Smooth muscle cell (in vitro differentiated cells): ENCODE measurements at regions not wholly inside any gene's neighbourhood (a gene's known extent, or its start where the extent isn't known, plus 50 kb on each side); places are given as distances from the start of the nearest gene placed in this dataset.

Source experiments
- DNase-seq: peaks from one replicate; lab custom pipeline; 2025; ENCODE audit not compliant: unreplicated experiment; lab: John Stamatoyannopoulos, UW
- H2AFZ ChIP-seq: fragments of 200-600 bp; sonication (generic); 2 replicates; pipeline ENCODE4 v1.6.0; 2016; ENCODE audit warnings: antibody characterized with exemption, low read depth, mild to moderate bottlenecking
- H3F3A ChIP-seq: fragments of 200-600 bp; sonication (generic); 2 replicates; pipeline ENCODE4 v1.6.0; 2017; ENCODE audit warnings: antibody characterized with exemption, low read depth
- H3K27ac ChIP-seq: fragments of 200-600 bp; sonication (generic); 2 replicates; pipeline ENCODE4 v1.5.1; 2016; ENCODE audit warnings: low read depth, mild to moderate bottlenecking
- H3K27me3 ChIP-seq: fragments of 200-600 bp; sonication (generic); 2 replicates; pipeline ENCODE4 v1.6.1; 2016; ENCODE audit warnings: low read depth, mild to moderate bottlenecking
- H3K36me3 ChIP-seq: fragments of 200-600 bp; sonication (generic); 2 replicates; pipeline ENCODE4 v1.5.1; 2016; ENCODE audit warnings: low read depth
- H3K4me1 ChIP-seq: fragments of 200-600 bp; sonication (generic); 2 replicates; pipeline ENCODE4 v1.5.1; 2016; ENCODE audit warnings: low read depth
- H3K4me2 ChIP-seq: fragments of 200-600 bp; sonication (generic); 2 replicates; pipeline ENCODE4 v1.6.0; 2016; ENCODE audit warnings: mild to moderate bottlenecking
- H3K4me3 ChIP-seq: fragments of 200-600 bp; sonication (generic); 2 replicates; pipeline ENCODE4 v1.5.1; 2016; ENCODE audit warnings: mild to moderate bottlenecking
- H3K79me2 ChIP-seq: fragments of 200-600 bp; sonication (generic); 2 replicates; pipeline ENCODE4 v1.6.0; 2016; ENCODE audit warnings: low read depth, mild to moderate bottlenecking
- H3K9ac ChIP-seq: fragments of 200-600 bp; sonication (generic); 2 replicates; pipeline ENCODE4 v1.6.0; 2016; ENCODE audit warnings: low read depth
- H3K9me3 ChIP-seq: fragments of 200-600 bp; sonication (generic); replicated peaks from 2 replicates; pipeline ENCODE4 v1.5.1; 2016; ENCODE audit warnings: low read depth
- H4K20me1 ChIP-seq: fragments of 200-600 bp; sonication (generic); 2 replicates; pipeline ENCODE4 v1.6.0; 2016; ENCODE audit warnings: low read depth
- WGBS: methylation state at CpG from one replicate; pipeline ENCODE4 v1.1.7; 2016; ENCODE audit warnings: low lambda C conversion rate; 5-methylcytosine and 5-hydroxymethylcytosine counted together
- TF ChIP-seq, protein P1 (sequence below): fragments of 200-600 bp; sonication (generic); IDR thresholded peaks from 2 replicates; pipeline ENCODE4 v1.5.1; 2017; ENCODE audit warnings: borderline replicate concordance, mild to moderate bottlenecking, antibody characterized with exemption; ENCODE audit not compliant: insufficient read depth, poor library complexity, severe bottlenecking

DNA sequence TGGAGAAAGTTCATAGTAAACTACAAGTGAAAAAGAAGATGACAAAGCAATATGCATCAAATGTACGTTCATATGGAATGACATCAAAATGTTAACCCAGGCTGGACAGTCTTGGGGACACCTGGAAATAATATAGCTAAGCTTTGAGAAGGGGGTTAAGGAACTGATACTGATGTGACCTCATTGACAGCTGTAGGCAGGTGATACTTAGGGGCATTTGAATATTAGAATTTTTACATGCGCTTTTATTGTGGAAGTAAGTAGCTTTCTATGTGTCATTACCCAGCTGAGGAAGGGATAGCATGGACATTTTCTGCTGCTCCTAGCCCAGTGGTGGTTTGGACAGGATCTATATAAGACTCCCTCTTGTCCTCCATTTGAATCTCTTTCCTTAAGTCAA is 299.7 kb downstream of the CWC27 start:
- Histone ChIP-seq H3K27ac (peak overlapping the region; percentile 90), H4K20me1 (no peaks in the 10 kb centered on the region), H3K9ac (no peak overlapping the region), H3K4me1 (peaks cover 34% of the 10 kb centered on the region), H3K79me2 (no peaks in the 10 kb centered on the region), H3K9me3 (no peaks in the 10 kb centered on the region), H3K4me2 (no peak overlapping the region), H2AFZ (no peak overlapping the region), H3K36me3 (no peaks in the 10 kb centered on the region), H3F3A (peaks cover 29% of the 10 kb centered on the region), H3K27me3 (no peaks in the 10 kb centered on the region), H3K4me3 (no peak overlapping the region)
- no peak for DNase-seq
- TF ChIP-seq, protein P1, sequence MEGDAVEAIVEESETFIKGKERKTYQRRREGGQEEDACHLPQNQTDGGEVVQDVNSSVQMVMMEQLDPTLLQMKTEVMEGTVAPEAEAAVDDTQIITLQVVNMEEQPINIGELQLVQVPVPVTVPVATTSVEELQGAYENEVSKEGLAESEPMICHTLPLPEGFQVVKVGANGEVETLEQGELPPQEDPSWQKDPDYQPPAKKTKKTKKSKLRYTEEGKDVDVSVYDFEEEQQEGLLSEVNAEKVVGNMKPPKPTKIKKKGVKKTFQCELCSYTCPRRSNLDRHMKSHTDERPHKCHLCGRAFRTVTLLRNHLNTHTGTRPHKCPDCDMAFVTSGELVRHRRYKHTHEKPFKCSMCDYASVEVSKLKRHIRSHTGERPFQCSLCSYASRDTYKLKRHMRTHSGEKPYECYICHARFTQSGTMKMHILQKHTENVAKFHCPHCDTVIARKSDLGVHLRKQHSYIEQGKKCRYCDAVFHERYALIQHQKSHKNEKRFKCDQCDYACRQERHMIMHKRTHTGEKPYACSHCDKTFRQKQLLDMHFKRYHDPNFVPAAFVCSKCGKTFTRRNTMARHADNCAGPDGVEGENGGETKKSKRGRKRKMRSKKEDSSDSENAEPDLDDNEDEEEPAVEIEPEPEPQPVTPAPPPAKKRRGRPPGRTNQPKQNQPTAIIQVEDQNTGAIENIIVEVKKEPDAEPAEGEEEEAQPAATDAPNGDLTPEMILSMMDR, result no peak
- 100% methylated on average over 2 of the region's 2 CpGs for WGBS

DNA sequence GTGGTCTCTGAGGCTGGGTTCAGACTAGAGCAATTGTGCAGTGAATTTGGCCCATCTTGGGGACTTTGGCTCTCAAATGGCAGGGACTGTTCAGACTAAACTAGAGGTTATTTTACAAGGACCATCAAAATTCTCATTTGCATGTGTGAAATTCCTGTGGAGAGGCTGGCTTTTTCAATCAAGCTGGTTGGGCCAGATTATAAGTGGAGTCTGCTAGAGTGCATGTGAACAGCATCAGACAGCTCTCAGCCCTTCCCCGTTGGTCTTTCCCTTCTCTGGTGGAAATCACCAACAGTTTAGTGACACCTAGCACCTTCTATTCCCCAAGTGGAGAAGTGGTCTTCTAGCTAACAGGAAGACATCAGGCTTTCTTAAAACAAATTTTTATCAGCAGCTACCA is 301.3 kb downstream of the CWC27 start:
- H3K9ac ChIP-seq, result no peak overlapping the region
- TF ChIP-seq, protein P1, result no peak
- no peaks in the 10 kb centered on the region for H3K9me3 ChIP-seq
- WGBS, result 0% methylated on average over 1 of the region's 1 CpG
- no peaks in the 10 kb centered on the region for H3K27me3 ChIP-seq
- H3K36me3 ChIP-seq, result no peaks in the 10 kb centered on the region
- H4K20me1 ChIP-seq, result no peaks in the 10 kb centered on the region
- H3K79me2 ChIP-seq, result no peaks in the 10 kb centered on the region
- H3F3A ChIP-seq, result peaks cover 45% of the 10 kb centered on the region
- H3K4me3 ChIP-seq, result no peak overlapping the region
- H2AFZ ChIP-seq, result no peak overlapping the region
- peak overlapping the region; percentile 90 for H3K27ac ChIP-seq
- peaks cover 37% of the 10 kb centered on the region for H3K4me1 ChIP-seq
- no peak for DNase-seq
- no peak overlapping the region for H3K4me2 ChIP-seq

DNA sequence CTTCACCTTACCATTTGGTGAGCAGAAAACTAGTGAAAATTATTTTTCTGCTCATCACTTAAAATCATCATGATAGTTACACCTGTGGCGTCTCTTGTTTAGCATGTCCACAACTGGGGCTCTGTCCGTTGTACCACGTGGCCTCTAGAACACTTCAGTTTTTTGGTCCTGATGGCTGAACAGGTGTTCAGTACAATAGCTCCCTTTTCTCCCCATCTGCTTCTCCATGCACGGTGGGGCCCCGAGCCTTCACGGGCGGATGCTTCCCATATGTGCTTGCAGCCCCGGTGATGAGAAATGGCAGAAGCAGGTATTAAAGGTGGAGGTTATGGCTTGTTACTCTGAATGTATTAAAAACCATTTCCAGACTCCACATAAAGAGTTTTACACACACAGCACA is 304.1 kb downstream of the CWC27 start:
- 43% methylated on average over 8 of the region's 8 CpGs for WGBS
- TF ChIP-seq, protein P1, result no peak
- Histone ChIP-seq H4K20me1 (no peaks in the 10 kb centered on the region), H2AFZ (no peak overlapping the region), H3K9ac (peak overlapping the region; percentile 14), H3K27me3 (no peaks in the 10 kb centered on the region), H3K27ac (peak overlapping the region; percentile 90), H3K4me3 (no peak overlapping the region), H3K4me2 (peak overlapping the region; percentile 75), H3K4me1 (peaks cover 27% of the 10 kb centered on the region), H3F3A (peaks cover 49% of the 10 kb centered on the region), H3K79me2 (no peaks in the 10 kb centered on the region), H3K9me3 (no peaks in the 10 kb centered on the region), H3K36me3 (no peaks in the 10 kb centered on the region)
- no peak for DNase-seq

- Histone ChIP-seq H3K4me2 (peak overlapping the region; percentile 75), H3K9me3 (no peaks in the 10 kb centered on the region), H3K79me2 (no peaks in the 10 kb centered on the region), H2AFZ (peak overlapping the region; percentile 7), H3K4me1 (peaks cover 31% of the 10 kb centered on the region), H3K27me3 (no peaks in the 10 kb centered on the region), H4K20me1 (no peaks in the 10 kb centered on the region), H3K4me3 (no peak overlapping the region), H3K9ac (peak overlapping the region; percentile 44), H3F3A (peaks cover 49% of the 10 kb centered on the region), H3K36me3 (no peaks in the 10 kb centered on the region), H3K27ac (peak overlapping the region; percentile 90)
- WGBS, result under 1% methylated on average over 8 of the region's 8 CpGs
- DNase-seq, result no peak
- TF ChIP-seq, protein P1, result no peak
Measured at GRCh38 chr5:65073250-65073661, 304.5 kb downstream of the CWC27 start.
